WTC11 (cell line): ENCODE measurements at regions not wholly inside any gene's neighbourhood (a gene's known extent, or its start where the extent isn't known, plus 50 kb on each side); places are given as distances from the start of the nearest gene placed in this dataset.
"Not testable (repeated sequence)": the region's sequence is repeated elsewhere in the genome, so short reads cannot be mapped to it uniquely, and the experiment has no call there.

Experiments
- CREM ChIP-seq: sonication (generic); formaldehyde crosslinking; IDR thresholded peaks from 2 replicates; pipeline ENCODE4 v1.8.1; 2022; ENCODE audit warnings: mild to moderate bottlenecking, missing genetic modification reagents, moderate library complexity
- CTCF ChIP-seq: fragments of 200-600 bp; IDR thresholded peaks from 2 replicates; pipeline ENCODE4 v1.8.0; 2022; ENCODE audit warnings: antibody characterized with exemption
- NFYB ChIP-seq: sonication (generic); formaldehyde crosslinking; conservative IDR thresholded peaks from 2 replicates; pipeline ENCODE4 v1.8.0; 2022; ENCODE audit warnings: low read depth, missing genetic modification reagents
- ZBTB21 ChIP-seq: sonication (generic); formaldehyde crosslinking; IDR thresholded peaks from 2 replicates; pipeline ENCODE4 v1.8.1; 2023; ENCODE audit warnings: mild to moderate bottlenecking, missing genetic modification reagents, borderline replicate concordance
- ZBTB43 ChIP-seq: sonication (generic); formaldehyde crosslinking; IDR thresholded peaks from 2 replicates; pipeline ENCODE4 v1.8.1; 2023; ENCODE audit warnings: mild to moderate bottlenecking, missing genetic modification reagents
- ZNF138 ChIP-seq: sonication (generic); formaldehyde crosslinking; conservative IDR thresholded peaks from 2 replicates; pipeline ENCODE4 v1.8.1; 2022; ENCODE audit warnings: mild to moderate bottlenecking, moderate library complexity, missing genetic modification reagents

- not testable (repeated sequence) for TF ChIP-seq CTCF; ZNF138; ZBTB21 (CRISPR knock-in tag); NFYB (CRISPR knock-in tag); CREM (CRISPR knock-in tag); ZBTB43 (CRISPR knock-in tag)
Observed at GRCh38 chr9:33740958-33741357, 54.4 kb upstream of the PRSS3 start.
